Osteoblast (primary cell): ENCODE measurements at regions not wholly inside any gene's neighbourhood (a gene's known extent, or its start where the extent isn't known, plus 50 kb on each side); places are given as distances from the start of the nearest gene placed in this dataset.

Experiments used
- DNase-seq: peaks from one replicate; pipeline ENCODE4 v3.0.0; 2011; ENCODE audit warnings: low spot score, mixed read lengths; ENCODE audit not compliant: insufficient read length; ENCODE audit errors: missing footprints
- H2AFZ ChIP-seq: 2 replicates; pipeline ENCODE4 v1.6.0; 2011; ENCODE audit warnings: mild to moderate bottlenecking, low read length
- H3K27ac ChIP-seq: 2 replicates; pipeline ENCODE4 v1.5.1; 2011; ENCODE audit warnings: mild to moderate bottlenecking, low read depth, low read length, moderate library complexity
- H3K27me3 ChIP-seq: 2 replicates; pipeline ENCODE4 v1.6.0; 2012; ENCODE audit warnings: mild to moderate bottlenecking, control low read depth, inconsistent platforms, low read length, moderate library complexity; ENCODE audit not compliant: insufficient read depth
- H3K36me3 ChIP-seq: 2 replicates; pipeline ENCODE4 v1.5.1; 2011; ENCODE audit warnings: mild to moderate bottlenecking, low read length, control low read depth, moderate library complexity; ENCODE audit not compliant: insufficient read depth
- H3K4me1 ChIP-seq: 2 replicates; pipeline ENCODE4 v1.5.1; 2011; ENCODE audit warnings: mild to moderate bottlenecking, low read length, control low read depth, moderate library complexity; ENCODE audit not compliant: insufficient read depth
- H3K4me2 ChIP-seq: 2 replicates; pipeline ENCODE4 v1.6.0; 2011; ENCODE audit warnings: mild to moderate bottlenecking, low read length; ENCODE audit not compliant: insufficient read depth
- H3K4me3 ChIP-seq: fragments of 200-600 bp; sonication (generic); 3 replicates; pipeline ENCODE4 v1.5.1; 2012; ENCODE audit warnings: mild to moderate bottlenecking, low read length, inconsistent platforms; ENCODE audit not compliant: insufficient read depth
- H3K79me2 ChIP-seq: 2 replicates; pipeline ENCODE4 v1.6.0; 2012; ENCODE audit warnings: mild to moderate bottlenecking, low read length, control low read depth, inconsistent platforms; ENCODE audit not compliant: insufficient read depth
- H3K9me3 ChIP-seq: 2 replicates; pipeline ENCODE4 v1.5.1; 2011; ENCODE audit warnings: low read depth, low read length, control low read depth
- H4K20me1 ChIP-seq: 2 replicates; pipeline ENCODE4 v1.6.0; 2012; ENCODE audit warnings: mild to moderate bottlenecking, low read length, control low read depth; ENCODE audit not compliant: insufficient read depth
- TF ChIP-seq, protein P1 (sequence below): IDR thresholded peaks from 2 replicates; pipeline ENCODE4 v1.5.1; 2011; ENCODE audit warnings: mild to moderate bottlenecking, low read depth, low read length, moderate library complexity; ENCODE audit errors: extremely low read depth

DNA sequence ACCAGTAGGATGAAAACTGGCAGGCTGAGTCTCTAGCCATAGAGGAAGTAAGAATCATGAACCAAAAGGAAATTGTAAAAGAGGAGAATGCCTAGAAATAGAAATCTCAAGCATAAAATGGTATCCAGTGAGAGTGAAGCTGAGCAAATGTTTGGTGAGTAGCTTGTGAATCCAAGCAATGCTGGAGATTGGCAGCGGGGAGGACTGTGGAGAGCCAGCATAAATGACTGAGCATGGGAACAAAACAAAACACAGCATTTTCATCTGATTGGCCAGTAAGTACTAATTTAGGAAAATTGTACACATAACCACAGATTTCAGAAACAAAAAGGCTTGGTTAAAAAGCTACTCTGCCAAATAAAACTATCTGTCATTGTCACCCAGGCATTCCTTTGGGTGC lies 390.0 kb downstream of the STK39 start:
- H4K20me1 ChIP-seq: no peaks in the 10 kb centered on the region
- TF ChIP-seq, protein P1, sequence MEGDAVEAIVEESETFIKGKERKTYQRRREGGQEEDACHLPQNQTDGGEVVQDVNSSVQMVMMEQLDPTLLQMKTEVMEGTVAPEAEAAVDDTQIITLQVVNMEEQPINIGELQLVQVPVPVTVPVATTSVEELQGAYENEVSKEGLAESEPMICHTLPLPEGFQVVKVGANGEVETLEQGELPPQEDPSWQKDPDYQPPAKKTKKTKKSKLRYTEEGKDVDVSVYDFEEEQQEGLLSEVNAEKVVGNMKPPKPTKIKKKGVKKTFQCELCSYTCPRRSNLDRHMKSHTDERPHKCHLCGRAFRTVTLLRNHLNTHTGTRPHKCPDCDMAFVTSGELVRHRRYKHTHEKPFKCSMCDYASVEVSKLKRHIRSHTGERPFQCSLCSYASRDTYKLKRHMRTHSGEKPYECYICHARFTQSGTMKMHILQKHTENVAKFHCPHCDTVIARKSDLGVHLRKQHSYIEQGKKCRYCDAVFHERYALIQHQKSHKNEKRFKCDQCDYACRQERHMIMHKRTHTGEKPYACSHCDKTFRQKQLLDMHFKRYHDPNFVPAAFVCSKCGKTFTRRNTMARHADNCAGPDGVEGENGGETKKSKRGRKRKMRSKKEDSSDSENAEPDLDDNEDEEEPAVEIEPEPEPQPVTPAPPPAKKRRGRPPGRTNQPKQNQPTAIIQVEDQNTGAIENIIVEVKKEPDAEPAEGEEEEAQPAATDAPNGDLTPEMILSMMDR: no peak

DNA sequence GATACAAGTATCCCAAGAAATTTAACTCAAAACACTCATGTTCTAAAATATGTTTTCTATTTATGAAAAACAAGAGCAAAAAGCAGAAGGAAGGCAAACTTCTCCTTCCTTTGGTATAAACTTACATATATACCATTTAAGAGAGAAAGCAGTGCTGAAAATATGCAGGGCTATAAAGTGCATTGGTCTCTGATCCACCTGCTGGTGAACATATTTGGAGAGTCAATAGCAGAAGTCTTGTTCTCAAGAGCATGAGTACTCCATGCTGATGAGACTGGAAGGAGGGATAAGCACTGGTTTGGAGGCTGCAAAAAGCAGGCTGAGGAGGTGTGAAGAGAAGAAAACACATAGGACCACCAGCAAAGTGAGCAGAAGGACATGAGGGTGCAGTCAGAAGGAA lies 391.2 kb downstream of the STK39 start:
- Histone ChIP-seq H3K4me2 (no peak overlapping the region), H3K4me1 (no peaks in the 10 kb centered on the region), H3K27ac (no peak overlapping the region), H3K36me3 (no peaks in the 10 kb centered on the region), H3K4me3 (no peak overlapping the region), H4K20me1 (no peaks in the 10 kb centered on the region), H3K79me2 (no peaks in the 10 kb centered on the region), H3K9me3 (no peaks in the 10 kb centered on the region), H2AFZ (no peak overlapping the region), H3K27me3 (no peaks in the 10 kb centered on the region)
- TF ChIP-seq, protein P1: no peak
- DNase-seq: no peak

More for the DNA sequence above, 390.0 kb downstream of the STK39 start:
- Histone ChIP-seq H3K9me3 (no peaks in the 10 kb centered on the region), H3K4me3 (no peak overlapping the region), H2AFZ (no peak overlapping the region), H3K79me2 (no peaks in the 10 kb centered on the region), H3K36me3 (no peaks in the 10 kb centered on the region), H3K27ac (no peak overlapping the region), H3K4me2 (no peak overlapping the region), H3K4me1 (no peaks in the 10 kb centered on the region), H3K27me3 (no peaks in the 10 kb centered on the region)
- no peak for DNase-seq

- Histone ChIP-seq H3K4me3 (no peak overlapping the region), H3K79me2 (no peaks in the 10 kb centered on the region), H3K9me3 (no peaks in the 10 kb centered on the region), H2AFZ (no peak overlapping the region), H3K27me3 (no peaks in the 10 kb centered on the region), H3K36me3 (no peaks in the 10 kb centered on the region), H3K27ac (no peak overlapping the region), H3K4me1 (no peaks in the 10 kb centered on the region), H3K4me2 (no peak overlapping the region), H4K20me1 (no peaks in the 10 kb centered on the region)
- TF ChIP-seq, protein P1: no peak
- no peak for DNase-seq
Observed at GRCh38 chr2:167855211-167855610, 392.2 kb downstream of the STK39 start.

- H3K79me2 ChIP-seq: no peaks in the 10 kb centered on the region
- H3K27me3 ChIP-seq: no peaks in the 10 kb centered on the region
- H3K4me1 ChIP-seq: no peaks in the 10 kb centered on the region
- no peak for DNase-seq
- TF ChIP-seq, protein P1: no peak
- H3K27ac ChIP-seq: no peak overlapping the region
- no peaks in the 10 kb centered on the region for H3K9me3 ChIP-seq
- H4K20me1 ChIP-seq: no peaks in the 10 kb centered on the region
- H3K4me2 ChIP-seq: no peak overlapping the region
- no peak overlapping the region for H2AFZ ChIP-seq
- no peak overlapping the region for H3K4me3 ChIP-seq
- no peaks in the 10 kb centered on the region for H3K36me3 ChIP-seq
Observed at GRCh38 chr2:167853717-167854116, 393.7 kb downstream of the STK39 start.
